Neutrophil (primary cell): ENCODE measurements at regions not wholly inside any gene's neighbourhood (a gene's known extent, or its start where the extent isn't known, plus 50 kb on each side); places are given as distances from the start of the nearest gene placed in this dataset.

ENCODE experiments used
- H3K27ac ChIP-seq: fragments of 200-600 bp; sonication (generic); 2 replicates; pipeline ENCODE4 v1.5.1; 2016; ENCODE audit warnings: mild to moderate bottlenecking, moderate library complexity
- H3K27me3 ChIP-seq: fragments of 200-600 bp; sonication (generic); 2 replicates; pipeline ENCODE4 v1.6.0; 2016; ENCODE audit warnings: mild to moderate bottlenecking
- H3K36me3 ChIP-seq: fragments of 200-600 bp; sonication (generic); 2 replicates; pipeline ENCODE4 v1.5.1; 2017
- H3K4me1 ChIP-seq, 2 experiments: fragments of 200-600 bp in 1 of 2; sonication (generic) in 1 of 2; 1 replicate in 1 of 2; 2 replicates in 1 of 2; pipeline versions ENCODE4 v1.5.1 to v1.6.1; 2013 to 2016; ENCODE audit warnings: low read depth in 1 of 2, low read length in 1 of 2, mild to moderate bottlenecking in 1 of 2, moderate library complexity in 1 of 2; ENCODE audit not compliant: control insufficient read depth in 1 of 2, insufficient read depth in 1 of 2
- H3K4me3 ChIP-seq, 2 experiments: fragments of 200-600 bp in 1 of 2; sonication (generic) in 1 of 2; 1 replicate in 1 of 2; 2 replicates in 1 of 2; pipeline ENCODE4 v1.5.1; 2013 to 2016; ENCODE audit warnings: low read depth in 1 of 2, low read length in 1 of 2, mild to moderate bottlenecking in 1 of 2, moderate library complexity in 1 of 2
- H3K9me3 ChIP-seq: fragments of 200-600 bp; sonication (generic); 2 replicates; pipeline ENCODE4 v1.5.1; 2016
- TF ChIP-seq, protein P1 (sequence below): fragments of 200-600 bp; sonication (generic); IDR thresholded peaks from 2 replicates; pipeline ENCODE4 v1.5.1; 2016; ENCODE audit warnings: antibody characterized with exemption

DNA sequence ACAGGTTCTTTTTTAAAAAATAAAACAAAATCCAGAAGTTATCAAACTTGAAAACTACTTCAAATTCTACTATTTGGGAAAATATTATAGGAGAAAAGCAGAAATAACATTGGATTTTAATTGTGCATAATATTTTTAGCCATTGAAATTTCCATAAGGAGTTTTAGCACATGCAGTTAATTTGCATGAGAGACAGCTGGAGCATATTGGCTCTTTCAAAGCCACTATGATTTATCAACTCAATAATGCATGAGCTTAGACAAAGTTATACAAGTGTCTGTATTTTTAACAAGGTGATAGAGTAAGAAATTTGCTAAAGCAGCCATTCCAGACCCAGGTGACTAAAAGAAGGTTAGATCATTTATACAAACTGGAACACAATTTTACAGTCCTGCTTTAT lies 189.0 kb upstream of the TFAP2D start:
- H3K27ac ChIP-seq = no peak overlapping the region
- H3K27me3 ChIP-seq = no peaks in the 10 kb centered on the region
- H3K4me1 ChIP-seq = no peaks in the 10 kb centered on the region
- H3K36me3 ChIP-seq = no peaks in the 10 kb centered on the region
- TF ChIP-seq, protein P1, sequence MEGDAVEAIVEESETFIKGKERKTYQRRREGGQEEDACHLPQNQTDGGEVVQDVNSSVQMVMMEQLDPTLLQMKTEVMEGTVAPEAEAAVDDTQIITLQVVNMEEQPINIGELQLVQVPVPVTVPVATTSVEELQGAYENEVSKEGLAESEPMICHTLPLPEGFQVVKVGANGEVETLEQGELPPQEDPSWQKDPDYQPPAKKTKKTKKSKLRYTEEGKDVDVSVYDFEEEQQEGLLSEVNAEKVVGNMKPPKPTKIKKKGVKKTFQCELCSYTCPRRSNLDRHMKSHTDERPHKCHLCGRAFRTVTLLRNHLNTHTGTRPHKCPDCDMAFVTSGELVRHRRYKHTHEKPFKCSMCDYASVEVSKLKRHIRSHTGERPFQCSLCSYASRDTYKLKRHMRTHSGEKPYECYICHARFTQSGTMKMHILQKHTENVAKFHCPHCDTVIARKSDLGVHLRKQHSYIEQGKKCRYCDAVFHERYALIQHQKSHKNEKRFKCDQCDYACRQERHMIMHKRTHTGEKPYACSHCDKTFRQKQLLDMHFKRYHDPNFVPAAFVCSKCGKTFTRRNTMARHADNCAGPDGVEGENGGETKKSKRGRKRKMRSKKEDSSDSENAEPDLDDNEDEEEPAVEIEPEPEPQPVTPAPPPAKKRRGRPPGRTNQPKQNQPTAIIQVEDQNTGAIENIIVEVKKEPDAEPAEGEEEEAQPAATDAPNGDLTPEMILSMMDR = no peak
- H3K4me3 ChIP-seq = no peak overlapping the region
- H3K9me3 ChIP-seq = no peaks in the 10 kb centered on the region

DNA sequence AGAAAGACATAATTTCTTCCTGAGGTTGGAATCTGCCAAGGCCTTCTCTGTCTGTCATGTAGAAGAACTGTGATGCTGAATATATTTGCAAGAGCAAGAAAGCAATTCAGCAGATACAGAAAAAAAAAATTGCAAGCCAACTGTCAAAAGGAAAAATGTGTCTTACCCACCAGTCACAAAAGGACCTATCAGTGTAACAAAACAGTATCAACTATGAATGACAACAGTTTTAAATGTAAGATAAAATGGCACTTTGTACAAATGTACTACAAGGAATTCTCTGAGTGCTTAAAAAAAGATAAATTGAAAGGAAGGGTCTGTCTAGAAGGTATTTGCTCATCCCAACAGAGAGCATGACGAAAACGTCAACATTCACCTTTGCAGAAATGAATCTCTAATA lies 185.3 kb upstream of the TFAP2D start:
- TF ChIP-seq, protein P1 = no peak
- H3K4me3 ChIP-seq = no peak overlapping the region
- no peak overlapping the region for H3K27ac ChIP-seq
- no peaks in the 10 kb centered on the region for H3K27me3 ChIP-seq
- no peaks in the 10 kb centered on the region for H3K9me3 ChIP-seq
- H3K36me3 ChIP-seq = no peaks in the 10 kb centered on the region
- no peaks in the 10 kb centered on the region for H3K4me1 ChIP-seq

DNA sequence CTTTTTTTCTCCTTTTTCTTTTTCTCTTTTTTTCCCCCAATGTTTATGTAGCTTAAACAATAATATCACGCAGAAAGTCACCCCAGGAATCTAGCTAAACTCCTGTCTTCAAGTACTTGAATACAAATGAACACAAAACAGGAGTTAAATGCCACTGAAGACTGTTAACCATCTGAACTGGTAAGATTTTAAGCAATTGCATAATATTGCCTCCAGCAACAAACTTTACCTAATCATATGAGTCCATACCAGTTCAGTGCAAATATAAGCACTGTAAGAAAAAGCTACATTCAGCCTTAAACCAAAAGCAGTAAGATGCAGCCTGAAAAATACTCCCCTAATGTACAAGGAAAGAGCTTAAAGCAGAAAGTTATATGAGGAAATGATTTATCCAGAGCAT lies 173.9 kb upstream of the TFAP2D start:
- Histone ChIP-seq H3K27ac (no peak overlapping the region), H3K9me3 (no peaks in the 10 kb centered on the region), H3K4me1 (no peaks in the 10 kb centered on the region), H3K4me3 (no peak overlapping the region), H3K36me3 (no peaks in the 10 kb centered on the region), H3K27me3 (no peaks in the 10 kb centered on the region)
- TF ChIP-seq, protein P1 = no peak

DNA sequence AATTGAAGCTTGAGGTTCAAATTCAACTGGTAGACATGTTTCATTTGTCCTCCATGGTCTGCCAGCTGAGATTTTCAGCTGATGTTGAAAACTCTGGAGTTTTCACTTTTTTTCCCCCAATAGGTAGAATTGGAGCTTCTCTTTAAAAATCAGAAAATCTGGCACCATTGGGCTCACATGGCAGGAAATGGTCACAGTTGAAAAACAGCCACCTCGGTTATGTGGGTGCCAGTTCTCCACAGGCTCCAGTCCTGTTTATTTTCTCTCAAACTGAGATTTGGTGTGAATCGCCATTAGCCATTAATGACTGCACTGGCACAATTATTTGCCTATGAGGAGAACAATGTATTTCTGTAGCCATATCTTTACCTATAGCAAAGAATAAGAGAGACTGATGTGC lies 171.4 kb upstream of the TFAP2D start:
- Histone ChIP-seq H3K9me3 (no peaks in the 10 kb centered on the region), H3K4me1 (no peaks in the 10 kb centered on the region), H3K27ac (no peak overlapping the region), H3K4me3 (no peak overlapping the region), H3K27me3 (no peaks in the 10 kb centered on the region), H3K36me3 (no peaks in the 10 kb centered on the region)
- TF ChIP-seq, protein P1 = no peak

DNA sequence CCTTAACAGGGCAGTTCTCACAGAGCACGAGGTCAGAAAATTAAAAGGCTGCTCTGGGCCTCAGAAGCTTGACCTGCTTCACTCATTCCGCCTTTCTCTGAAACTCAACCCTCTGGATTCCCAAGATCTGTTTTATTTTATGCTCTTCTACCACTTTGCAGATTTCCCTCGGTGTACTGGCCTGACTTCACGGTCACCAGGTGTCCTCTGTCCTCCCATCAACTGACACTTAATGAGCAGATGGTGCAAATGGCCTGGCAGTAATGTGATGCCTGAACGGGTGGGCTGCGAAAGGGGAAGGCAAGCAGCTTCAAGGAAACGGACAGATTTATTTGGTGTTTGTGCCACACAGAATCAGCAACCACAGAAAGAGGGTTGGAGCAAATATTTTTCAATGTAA lies 169.7 kb upstream of the TFAP2D start:
- H3K9me3 ChIP-seq = no peaks in the 10 kb centered on the region
- no peaks in the 10 kb centered on the region for H3K36me3 ChIP-seq
- H3K27ac ChIP-seq = no peak overlapping the region
- TF ChIP-seq, protein P1 = no peak
- H3K27me3 ChIP-seq = no peaks in the 10 kb centered on the region
- H3K4me1 ChIP-seq = no peaks in the 10 kb centered on the region
- H3K4me3 ChIP-seq = no peak overlapping the region

DNA sequence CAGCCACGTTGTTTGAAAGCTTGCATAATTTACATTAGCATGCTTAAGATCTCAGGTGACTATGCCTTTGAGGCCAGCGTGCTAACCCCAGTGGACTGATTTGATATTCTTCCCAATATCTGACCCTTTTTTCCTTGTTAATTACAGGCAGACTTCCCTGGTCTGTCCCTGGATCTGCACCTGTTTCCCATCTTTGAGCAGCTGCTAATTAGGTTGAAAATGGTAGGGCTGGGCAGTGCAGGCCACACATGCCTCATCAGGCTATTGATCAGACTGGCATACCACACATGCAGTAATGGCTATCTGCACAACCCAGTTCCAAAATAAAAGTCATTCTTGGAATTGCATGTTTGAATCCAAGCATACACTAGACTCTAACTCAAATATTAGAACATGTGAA lies 164.3 kb upstream of the TFAP2D start:
- TF ChIP-seq, protein P1 = no peak
- H3K4me1 ChIP-seq = no peaks in the 10 kb centered on the region
- H3K9me3 ChIP-seq = no peaks in the 10 kb centered on the region
- H3K4me3 ChIP-seq = no peak overlapping the region
- no peak overlapping the region for H3K27ac ChIP-seq
- H3K27me3 ChIP-seq = no peaks in the 10 kb centered on the region
- no peaks in the 10 kb centered on the region for H3K36me3 ChIP-seq
